ENCODE measurements at regions not wholly inside any gene's neighbourhood (a gene's known extent, or its start where the extent isn't known, plus 50 kb on each side); places are given as distances from the start of the nearest gene placed in this dataset.

DNA sequence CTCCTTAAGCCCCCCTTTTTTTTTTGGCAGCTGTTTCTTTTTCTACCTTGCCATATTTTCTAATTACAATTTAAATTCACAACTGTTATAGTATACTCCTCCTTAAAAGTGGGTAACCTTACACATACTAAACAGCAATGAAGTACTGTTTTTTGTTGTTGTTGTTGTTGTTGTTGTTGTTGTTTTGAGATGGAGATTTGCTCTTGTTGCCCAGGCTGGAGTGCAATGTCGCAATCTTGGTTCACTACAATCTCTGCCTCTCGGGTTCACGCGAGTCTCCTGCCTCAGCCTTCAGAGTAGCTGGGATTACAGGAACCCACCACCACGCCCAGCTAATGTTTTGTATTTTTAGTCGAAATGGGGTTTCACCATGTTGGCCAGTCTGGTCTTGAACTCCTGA, 669.1 kb upstream of the CDH6 start:
- no peak for TF ChIP-seq GATA2 (IDR thresholded peaks at IDR 0.05; ENCODE audit: low read depth, low read length)
- no peak for TF ChIP-seq GATA3 (IDR thresholded peaks at IDR 0.05; ENCODE audit: low read depth, low read length)

DNA sequence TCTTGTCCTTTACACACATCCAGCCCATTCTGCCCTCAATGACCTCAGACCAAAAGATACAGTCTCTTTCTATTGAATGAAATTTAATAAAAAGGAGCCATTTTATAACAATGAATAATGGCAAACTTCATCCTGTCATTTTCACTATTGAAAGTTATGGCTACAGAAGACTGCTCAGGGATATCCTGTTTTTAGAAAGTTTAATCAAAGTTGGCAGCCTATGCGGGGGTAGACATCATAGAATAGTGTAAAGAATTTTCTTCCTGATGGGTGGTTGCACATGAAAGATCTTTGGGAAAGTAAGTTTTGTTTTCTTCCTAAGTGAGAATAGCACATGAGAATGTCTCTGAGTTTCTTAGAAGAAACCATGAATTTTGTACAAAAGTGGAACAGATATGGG, 670.4 kb upstream of the CDH6 start:
- TF ChIP-seq GATA3 (IDR thresholded peaks at IDR 0.05; ENCODE audit: low read depth, low read length) (no peak), GATA2 (IDR thresholded peaks at IDR 0.05; ENCODE audit: low read depth, low read length) (no peak)

DNA sequence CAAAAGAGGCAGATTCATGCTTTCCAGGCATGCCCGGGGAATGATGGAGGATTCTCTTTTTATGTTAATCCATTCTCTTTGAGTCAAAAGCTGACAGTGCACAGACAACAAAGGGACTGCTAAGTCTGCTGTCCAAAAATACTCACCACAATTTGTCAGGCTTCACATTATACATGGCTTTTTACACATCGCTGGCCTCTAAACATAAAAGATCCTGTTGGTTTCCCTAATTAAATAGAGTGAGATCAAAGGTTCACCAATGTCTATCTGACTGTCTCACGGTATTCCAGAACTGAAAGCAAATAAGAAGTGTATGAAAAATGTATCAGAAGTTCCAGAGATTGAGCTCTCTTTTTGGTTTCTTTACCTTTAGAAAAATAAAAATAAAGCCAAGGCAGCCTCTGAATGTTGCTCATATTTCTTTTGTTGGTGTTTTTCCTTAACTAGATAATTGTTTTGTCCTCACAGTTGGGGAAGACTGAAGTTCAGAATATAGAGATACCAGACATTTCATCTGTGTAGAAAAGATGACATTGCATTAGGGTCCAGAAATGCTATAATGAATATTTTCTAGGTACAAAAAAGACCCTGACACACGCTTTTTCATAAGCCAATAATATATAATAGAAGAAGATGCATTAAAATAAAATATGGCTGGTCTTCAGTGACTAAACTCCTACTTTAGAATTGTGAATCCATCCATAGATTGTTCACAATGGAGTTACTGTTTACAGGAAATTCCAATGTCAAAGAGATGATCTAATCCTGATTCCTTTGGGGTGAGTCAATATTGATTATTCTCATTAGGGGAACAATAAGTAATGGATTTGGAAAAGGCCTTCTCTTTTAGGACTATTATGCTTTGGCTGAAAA, 688.2 kb upstream of the CDH6 start:
- TF ChIP-seq GATA2 (IDR thresholded peaks at IDR 0.05; ENCODE audit: low read depth, low read length) (no peak), GATA3 (IDR thresholded peaks at IDR 0.05; ENCODE audit: low read depth, low read length) (no peak)

- TF ChIP-seq GATA3 (IDR thresholded peaks at IDR 0.05; ENCODE audit: low read depth, low read length) (no peak), GATA2 (IDR thresholded peaks at IDR 0.05; ENCODE audit: low read depth, low read length) (no peak)
Observed at GRCh38 chr5:30502277-30502676, 691.2 kb upstream of the CDH6 start.

- TF ChIP-seq GATA2 (IDR thresholded peaks at IDR 0.05; ENCODE audit: low read depth, low read length), result no peak
- no peak for TF ChIP-seq GATA3 (IDR thresholded peaks at IDR 0.05; ENCODE audit: low read depth, low read length)
Observed at GRCh38 chr5:30501065-30501464, 692.4 kb upstream of the CDH6 start.

DNA sequence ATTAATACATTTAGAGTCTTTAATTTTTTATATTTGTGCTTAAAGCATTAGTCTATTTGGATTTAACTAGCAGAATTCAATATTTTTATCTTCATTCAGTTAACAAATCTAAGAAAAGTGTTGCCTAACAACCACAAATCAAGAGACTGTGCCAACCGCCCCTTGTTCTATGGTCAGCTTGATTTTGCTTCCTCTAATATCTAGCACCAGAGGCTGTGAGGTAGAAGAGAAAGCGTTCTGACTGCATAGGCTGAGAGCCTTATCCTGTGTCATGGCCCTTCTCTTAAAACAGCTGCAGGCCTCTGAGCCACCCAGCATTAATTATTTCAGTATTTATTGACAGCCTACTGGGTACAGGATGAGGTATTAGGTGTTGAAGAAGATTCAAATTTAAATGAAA, 693.0 kb upstream of the CDH6 start:
- no peak for TF ChIP-seq GATA3 (IDR thresholded peaks at IDR 0.05; ENCODE audit: low read depth, low read length)
- no peak for TF ChIP-seq GATA2 (IDR thresholded peaks at IDR 0.05; ENCODE audit: low read depth, low read length)

- no peak for TF ChIP-seq GATA3 (IDR thresholded peaks at IDR 0.05; ENCODE audit: low read depth, low read length)
- no peak for TF ChIP-seq GATA2 (IDR thresholded peaks at IDR 0.05; ENCODE audit: low read depth, low read length)
Observed at GRCh38 chr5:30499402-30499801, 694.1 kb upstream of the CDH6 start.

- TF ChIP-seq GATA2 (IDR thresholded peaks at IDR 0.05; ENCODE audit: low read depth, low read length) (no peak), GATA3 (IDR thresholded peaks at IDR 0.05; ENCODE audit: low read depth, low read length) (no peak)
Observed at GRCh38 chr5:30498972-30499371, 694.5 kb upstream of the CDH6 start.

DNA sequence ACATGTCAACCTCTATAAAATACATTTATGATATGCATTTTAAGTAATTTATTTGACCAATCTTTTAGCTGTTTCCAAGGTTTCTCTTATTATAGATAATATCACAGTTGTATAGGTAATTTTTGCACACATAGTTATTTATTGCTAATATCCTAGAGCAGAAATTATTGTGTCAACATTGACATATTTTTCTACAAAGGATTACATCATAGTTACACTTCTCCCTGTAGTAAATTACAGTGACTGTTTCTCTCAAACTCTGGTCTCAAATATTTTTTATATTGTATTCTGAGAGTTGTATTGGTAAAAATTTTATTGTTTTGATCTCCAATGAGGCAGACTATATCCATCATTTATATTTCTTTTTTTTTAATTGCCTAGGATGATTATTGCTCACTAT, 714.4 kb upstream of the CDH6 start:
- TF ChIP-seq GATA3 (IDR thresholded peaks at IDR 0.05; ENCODE audit: low read depth, low read length) (no peak), GATA2 (IDR thresholded peaks at IDR 0.05; ENCODE audit: low read depth, low read length) (no peak)

- TF ChIP-seq GATA3 (IDR thresholded peaks at IDR 0.05; ENCODE audit: low read depth, low read length), result no peak
- no peak for TF ChIP-seq GATA2 (IDR thresholded peaks at IDR 0.05; ENCODE audit: low read depth, low read length)
Observed at GRCh38 chr5:30475429-30475828, 718.1 kb upstream of the CDH6 start.

DNA sequence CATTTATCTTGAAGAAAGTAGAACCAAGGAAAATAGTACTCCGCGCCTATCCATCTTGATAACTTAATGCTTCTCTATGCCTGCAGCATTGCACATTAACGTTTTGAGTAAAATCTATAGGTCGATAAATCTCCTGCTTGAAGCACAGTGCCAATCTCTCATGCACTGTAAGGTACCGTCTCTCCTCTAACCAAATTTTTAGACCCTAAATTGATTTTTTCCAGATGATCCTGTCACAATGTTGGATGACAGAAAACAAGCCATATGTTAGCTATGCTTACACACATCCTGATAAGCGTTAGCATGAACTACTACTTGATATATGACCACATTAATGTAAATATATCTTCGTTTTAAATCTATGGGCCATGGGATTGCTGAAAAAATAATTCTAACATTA, 723.8 kb upstream of the CDH6 start:
- TF ChIP-seq GATA2 (IDR thresholded peaks at IDR 0.05; ENCODE audit: low read depth, low read length) (no peak), GATA3 (IDR thresholded peaks at IDR 0.05; ENCODE audit: low read depth, low read length) (no peak)

DNA sequence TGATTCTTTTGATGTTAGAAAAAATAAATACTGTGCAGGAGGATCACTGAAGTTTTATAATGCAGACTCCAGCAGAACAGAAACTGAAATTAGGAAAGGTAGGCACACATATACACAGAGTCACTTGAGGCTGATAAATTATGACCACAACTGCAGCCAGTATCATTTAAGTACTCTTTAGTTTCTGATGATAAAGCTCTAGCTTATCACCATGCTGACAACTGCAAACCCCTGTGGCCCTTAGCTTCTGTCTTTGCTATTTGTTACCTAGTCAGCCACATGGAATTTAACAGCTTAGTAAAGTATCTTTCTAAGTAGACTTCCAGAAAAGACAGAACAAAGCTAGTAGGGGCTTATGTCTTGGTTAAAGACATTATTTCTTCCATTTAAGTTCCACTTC, 734.8 kb upstream of the CDH6 start:
- TF ChIP-seq GATA2 (IDR thresholded peaks at IDR 0.05; ENCODE audit: low read depth, low read length) (no peak), GATA3 (IDR thresholded peaks at IDR 0.05; ENCODE audit: low read depth, low read length) (no peak)

DNA sequence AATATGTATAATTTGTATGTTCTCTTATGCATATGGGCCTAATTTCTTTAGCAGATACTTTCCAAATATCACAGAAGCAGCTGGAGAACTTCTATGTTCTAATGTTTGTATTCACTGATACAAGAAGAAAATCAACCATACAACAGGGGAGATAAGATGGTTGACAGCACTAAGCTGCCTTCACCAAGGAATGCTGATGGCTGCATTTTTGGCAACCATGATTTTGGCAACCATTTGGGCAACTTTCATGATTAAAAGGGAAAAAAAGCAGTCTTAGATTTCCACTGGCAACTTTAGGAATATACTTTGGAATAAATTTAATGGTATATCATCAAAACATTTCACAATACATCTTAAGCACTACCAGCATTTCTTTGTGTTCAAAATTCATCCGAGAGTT, 740.3 kb upstream of the CDH6 start:
- no peak for TF ChIP-seq GATA2 (IDR thresholded peaks at IDR 0.05; ENCODE audit: low read depth, low read length)
- no peak for TF ChIP-seq GATA3 (IDR thresholded peaks at IDR 0.05; ENCODE audit: low read depth, low read length)

DNA sequence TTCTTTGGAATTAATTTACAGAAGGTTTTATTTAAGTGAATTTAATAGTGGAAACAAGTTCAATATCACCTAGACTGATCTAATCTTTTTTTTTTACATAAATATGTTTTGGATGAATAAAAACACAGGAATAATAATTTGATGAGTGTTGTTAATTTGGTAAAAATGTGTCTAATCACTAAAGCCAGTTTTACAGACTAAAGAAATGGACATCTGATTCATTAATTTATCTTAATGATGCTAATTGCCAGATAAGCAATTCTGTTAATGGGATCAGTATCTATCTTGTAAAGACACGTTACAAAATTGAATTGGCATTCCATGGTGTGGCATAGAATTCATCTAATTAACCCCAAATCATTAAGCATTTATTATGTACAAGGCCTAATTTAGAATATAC, 743.3 kb upstream of the CDH6 start:
- no peak for TF ChIP-seq GATA2 (IDR thresholded peaks at IDR 0.05; ENCODE audit: low read depth, low read length)
- no peak for TF ChIP-seq GATA3 (IDR thresholded peaks at IDR 0.05; ENCODE audit: low read depth, low read length)

DNA sequence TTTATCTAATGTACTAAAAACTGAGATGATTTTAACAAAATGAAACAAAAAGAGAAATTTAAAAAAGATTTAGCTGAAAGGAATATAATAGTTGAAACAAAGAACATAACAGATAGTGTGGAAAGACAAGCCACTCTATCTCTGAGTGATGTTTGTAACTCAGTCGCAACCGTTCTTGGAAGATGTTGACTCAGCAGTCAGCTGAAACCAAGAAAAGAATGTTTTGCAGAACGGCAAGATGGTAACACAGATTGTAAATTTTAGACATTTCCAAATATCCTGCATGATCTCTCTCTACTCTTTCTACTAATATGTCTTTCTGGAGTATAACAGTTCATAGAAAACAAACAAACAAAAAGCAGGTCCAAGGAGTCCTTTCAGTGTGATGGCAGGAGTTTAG, 746.1 kb upstream of the CDH6 start:
- no peak for TF ChIP-seq GATA3 (IDR thresholded peaks at IDR 0.05; ENCODE audit: low read depth, low read length)
- no peak for TF ChIP-seq GATA2 (IDR thresholded peaks at IDR 0.05; ENCODE audit: low read depth, low read length)
